MCF 10A (cell line): ENCODE measurements at regions not wholly inside any gene's neighbourhood (a gene's known extent, or its start where the extent isn't known, plus 50 kb on each side); places are given as distances from the start of the nearest gene placed in this dataset.

Experiments used
- BruUV-seq: library from RNA; stranded (reverse); fragments of 400-500 nt; replicated peaks from 2 replicates; lab custom pipeline; 2021; lab: Mats Ljungman, UMichigan
- CTCF ChIA-PET: fragments of 300-600 bp; sonication (Branson Sonifier 250); formaldehyde crosslinking; extraction: SDS; loops from one replicate; lab custom pipeline; 2021; ENCODE audit warnings: antibody characterized with exemption, inconsistent platforms; lab: Yijun Ruan, JAX
- POLR2A ChIA-PET: fragments of 300-600, 350-650 bp; sonication (Branson Sonifier 250); formaldehyde crosslinking; extraction: SDS; loops from one replicate; lab custom pipeline; 2020; ENCODE audit warnings: antibody characterized with exemption, inconsistent platforms; lab: Yijun Ruan, JAX
- DNase-seq: peaks from one replicate; pipeline ENCODE4 v3.0.0-alpha.2; 2018; ENCODE audit not compliant: unreplicated experiment
- H3K27ac Mint-ChIP-seq: one replicate; pipeline ENCODE4 v1.8.0; 2022; ENCODE audit warnings: mild to moderate bottlenecking, low read depth, mixed read lengths; ENCODE audit not compliant: unreplicated experiment
- H3K27me3 Mint-ChIP-seq: one replicate; pipeline ENCODE4 v1.8.0; 2022; ENCODE audit warnings: mixed read lengths; ENCODE audit not compliant: insufficient read depth, unreplicated experiment
- H3K36me3 Mint-ChIP-seq: one replicate; pipeline ENCODE4 v1.8.0; 2022; ENCODE audit warnings: mild to moderate bottlenecking, moderate library complexity, mixed read lengths; ENCODE audit not compliant: insufficient read depth, unreplicated experiment
- H3K4me1 Mint-ChIP-seq: one replicate; pipeline ENCODE4 v1.8.0; 2022; ENCODE audit warnings: mixed read lengths; ENCODE audit not compliant: insufficient read depth, unreplicated experiment
- H3K4me3 Mint-ChIP-seq: one replicate; pipeline ENCODE4 v1.8.0; 2022; ENCODE audit warnings: mild to moderate bottlenecking, moderate library complexity, mixed read lengths; ENCODE audit not compliant: unreplicated experiment
- H3K9me3 Mint-ChIP-seq: one replicate; pipeline ENCODE4 v1.8.0; 2022; ENCODE audit warnings: mixed read lengths; ENCODE audit not compliant: unreplicated experiment
- CTCF ChIP-seq: fragments of 200-600 bp; IDR thresholded peaks from one replicate; pipeline ENCODE4 v1.8.0; 2022; ENCODE audit warnings: antibody characterized with exemption, mild to moderate bottlenecking; ENCODE audit not compliant: unreplicated experiment
- intact Hi-C: fragments of 100-400 bp; cut with micrococcal nuclease; formaldehyde crosslinking; loops from 2 replicates; pipeline ENCODE4 v1.14.1; 2022

- intact Hi-C loops, result no loop called here
- Mint-ChIP-seq H3K36me3 (no peaks in the 10 kb centered on the region), H3K9me3 (no peaks in the 10 kb centered on the region), H3K4me1 (no peaks in the 10 kb centered on the region), H3K4me3 (no peak overlapping the region), H3K27ac (no peak overlapping the region), H3K27me3 (no peaks in the 10 kb centered on the region)
- no peak for TF ChIP-seq CTCF
- POLR2A ChIA-PET, result interaction anchor here (0.7 kb wide), 2 partner anchors 13 to 54 kb away, joined by 4 read pairs; no protein-coding TSS in a partner anchor
- CTCF ChIA-PET, result interaction anchor here (0.6 to 0.9 kb wide), 3 partner anchors 13 to 603 kb away, joined by 3 read pairs; no protein-coding TSS in a partner anchor
- DNase-seq, result no peak
- no TSS peak for BruUV-seq
Observed at GRCh38 chr1:238537641-238538040, 646.9 kb upstream of the ZP4 start.

- DNase-seq, result no peak
- POLR2A ChIA-PET, result no interaction called here
- TF ChIP-seq CTCF, result no peak
- H3K36me3 Mint-ChIP-seq, result no peaks in the 10 kb centered on the region
- CTCF ChIA-PET, result interaction anchor here (0.6 to 0.7 kb wide), 2 partner anchors 12 to 64 kb away, joined by 3 to 4 read pairs; no protein-coding TSS in a partner anchor
- H3K27ac Mint-ChIP-seq, result no peak overlapping the region
- no peaks in the 10 kb centered on the region for H3K4me1 Mint-ChIP-seq
- intact Hi-C loops, result no loop called here
- H3K27me3 Mint-ChIP-seq, result no peaks in the 10 kb centered on the region
- no peak overlapping the region for H3K4me3 Mint-ChIP-seq
- peaks cover 12% of the 10 kb centered on the region for H3K9me3 Mint-ChIP-seq
- no TSS peak for BruUV-seq
Observed at GRCh38 chr1:238530209-238530851, 639.6 kb upstream of the ZP4 start.

GRCh38 chr1:238517711-238518110 lies 627.0 kb upstream of the ZP4 start:
- intact Hi-C loops, result no loop called here
- ChIA-PET CTCF (interaction anchor here (0.6 kb wide), 1 partner anchor 407 kb away, joined by 4 read pairs; no protein-coding TSS in a partner anchor), POLR2A (no interaction called here)
- Mint-ChIP-seq H3K4me1 (no peaks in the 10 kb centered on the region), H3K27me3 (no peaks in the 10 kb centered on the region), H3K9me3 (peaks cover 17% of the 10 kb centered on the region), H3K4me3 (no peak overlapping the region), H3K27ac (no peak overlapping the region), H3K36me3 (no peaks in the 10 kb centered on the region)
- BruUV-seq, result no TSS peak
- TF ChIP-seq CTCF, result no peak
- no peak for DNase-seq

- no peak for DNase-seq
- ChIA-PET CTCF (interaction anchor here (1.6 kb wide), 1 partner anchor 637 kb away, joined by 4 read pairs; no protein-coding TSS in a partner anchor), POLR2A (interaction anchor here (1.1 kb wide), 1 partner anchor 641 kb away, joined by 4 read pairs; no protein-coding TSS in a partner anchor)
- no peak for TF ChIP-seq CTCF
- H3K36me3 Mint-ChIP-seq, result no peaks in the 10 kb centered on the region
- no peaks in the 10 kb centered on the region for H3K4me1 Mint-ChIP-seq
- peaks cover 14% of the 10 kb centered on the region for H3K9me3 Mint-ChIP-seq
- no peak overlapping the region for H3K27ac Mint-ChIP-seq
- BruUV-seq, result no TSS peak
- intact Hi-C loops, result no loop called here
- H3K27me3 Mint-ChIP-seq, result no peaks in the 10 kb centered on the region
- no peak overlapping the region for H3K4me3 Mint-ChIP-seq
Observed at GRCh38 chr1:238501290-238501689, 610.6 kb upstream of the ZP4 start.
